ENCODE measurements at regions not wholly inside any gene's neighbourhood (a gene's known extent, or its start where the extent isn't known, plus 50 kb on each side); places are given as distances from the start of the nearest gene placed in this dataset.

- DNase-seq, result no peak
Measured at GRCh38 chr6:102327697-102328225, 934.3 kb downstream of the GRIK2 start.

GRCh38 chr6:102313699-102314098 lies 920.2 kb downstream of the GRIK2 start:
- DNase-seq, result no peak

GRCh38 chr6:102309700-102310099 lies 916.2 kb downstream of the GRIK2 start:
- no peak for DNase-seq

GRCh38 chr6:102300350-102300749 lies 906.8 kb downstream of the GRIK2 start:
- no peak for DNase-seq

- no peak for DNase-seq
Measured at GRCh38 chr6:102298051-102298450, 904.5 kb downstream of the GRIK2 start.

All from anterior cingulate cortex (tissue), 58 donors.